HG03103 (cell line): ENCODE measurements at regions not wholly inside any gene's neighbourhood (a gene's known extent, or its start where the extent isn't known, plus 50 kb on each side); places are given as distances from the start of the nearest gene placed in this dataset.
"Not testable (repeated sequence)": the region's sequence is repeated elsewhere in the genome, so short reads cannot be mapped to it uniquely, and the experiment has no call there.

Experiments used
- ATAC-seq: cut with Tn5 transposase; IDR thresholded peaks from one replicate; pipeline ENCODE4 v1.9.1; 2021; ENCODE audit warnings: low read depth; ENCODE audit not compliant: unreplicated experiment

- no peak for ATAC-seq
Observed at GRCh38 chr2:183455056-183455455, 330.8 kb downstream of the NUP35 start.

- no peak for ATAC-seq
Observed at GRCh38 chr2:183456177-183456576, 331.9 kb downstream of the NUP35 start.

- ATAC-seq: no peak
Observed at GRCh38 chr2:183458460-183458859, 334.2 kb downstream of the NUP35 start.

- no peak for ATAC-seq
Observed at GRCh38 chr2:183459466-183459865, 335.2 kb downstream of the NUP35 start.

- no peak for ATAC-seq
Observed at GRCh38 chr2:183463821-183464220, 339.6 kb downstream of the NUP35 start.

GRCh38 chr2:183465048-183465447 is 340.8 kb downstream of the NUP35 start:
- ATAC-seq: no peak

GRCh38 chr2:183474912-183475695 is 350.9 kb downstream of the NUP35 start:
- ATAC-seq: no peak

GRCh38 chr2:183476490-183476889 is 352.2 kb downstream of the NUP35 start:
- no peak for ATAC-seq

- ATAC-seq: no peak
Observed at GRCh38 chr2:183477296-183477695, 353.1 kb downstream of the NUP35 start.

- ATAC-seq: not testable (repeated sequence)
Observed at GRCh38 chr2:183478941-183479595, 354.8 kb downstream of the NUP35 start.

- no peak for ATAC-seq
Observed at GRCh38 chr2:183487326-183487725, 363.1 kb downstream of the NUP35 start.

GRCh38 chr2:183488421-183488820 is 364.2 kb downstream of the NUP35 start:
- no peak for ATAC-seq

- no peak for ATAC-seq
Observed at GRCh38 chr2:183490489-183490888, 366.2 kb downstream of the NUP35 start.

- no peak for ATAC-seq
Observed at GRCh38 chr2:183490914-183491313, 366.7 kb downstream of the NUP35 start.

- ATAC-seq: no peak
Observed at GRCh38 chr2:183493040-183493439, 368.8 kb downstream of the NUP35 start.

- ATAC-seq: no peak
Observed at GRCh38 chr2:183495079-183495478, 370.8 kb downstream of the NUP35 start.

GRCh38 chr2:183495589-183496267 is 371.5 kb downstream of the NUP35 start:
- peak; percentile 81 for ATAC-seq

GRCh38 chr2:183497861-183498260 is 373.6 kb downstream of the NUP35 start:
- ATAC-seq: no peak

- ATAC-seq: no peak
Observed at GRCh38 chr2:183505911-183506310, 381.7 kb downstream of the NUP35 start.

- no peak for ATAC-seq
Observed at GRCh38 chr2:183511154-183511553, 386.9 kb downstream of the NUP35 start.

GRCh38 chr2:183519371-183520056 is 395.3 kb downstream of the NUP35 start:
- no peak for ATAC-seq
